ENCODE measurements at regions not wholly inside any gene's neighbourhood (a gene's known extent, or its start where the extent isn't known, plus 50 kb on each side); places are given as distances from the start of the nearest gene placed in this dataset.

- peaks cover 6% of the 10 kb centered on the region for H3K9me3 ChIP-seq (ENCODE audit: insufficient read depth, low read length)
- no peak for TF ChIP-seq EZH2phosphoT487 (IDR thresholded peaks at IDR 0.05; ENCODE audit: low read depth)
- peak; percentile 68 for TF ChIP-seq CTCF (IDR thresholded peaks at IDR 0.05; ENCODE audit: low read depth, low read length)
- no peak overlapping the region for H3K9ac ChIP-seq (ENCODE audit: low read length)
- H3K27ac ChIP-seq (ENCODE audit: low read length): no peak overlapping the region
- no peak overlapping the region for H3K4me3 ChIP-seq (ENCODE audit: low read length)
- H3K4me2 ChIP-seq (ENCODE audit: low read length): no peak overlapping the region
- H2AFZ ChIP-seq (ENCODE audit: low read depth, low read length): no peak overlapping the region
- H4K20me1 ChIP-seq (ENCODE audit: insufficient read depth, low read length): no peaks in the 10 kb centered on the region
- H3K36me3 ChIP-seq (replicated peaks; ENCODE audit: low read depth, low read length): peaks cover 6% of the 10 kb centered on the region
- H3K79me2 ChIP-seq (ENCODE audit: low read length): no peaks in the 10 kb centered on the region
- H3K27me3 ChIP-seq (ENCODE audit: low read depth, low read length): no peaks in the 10 kb centered on the region
- peaks cover 11% of the 10 kb centered on the region for H3K4me1 ChIP-seq (ENCODE audit: low read length)
Measured at GRCh38 chr7:118352867-118353453, 128.5 kb downstream of the ANKRD7 start.

DNA sequence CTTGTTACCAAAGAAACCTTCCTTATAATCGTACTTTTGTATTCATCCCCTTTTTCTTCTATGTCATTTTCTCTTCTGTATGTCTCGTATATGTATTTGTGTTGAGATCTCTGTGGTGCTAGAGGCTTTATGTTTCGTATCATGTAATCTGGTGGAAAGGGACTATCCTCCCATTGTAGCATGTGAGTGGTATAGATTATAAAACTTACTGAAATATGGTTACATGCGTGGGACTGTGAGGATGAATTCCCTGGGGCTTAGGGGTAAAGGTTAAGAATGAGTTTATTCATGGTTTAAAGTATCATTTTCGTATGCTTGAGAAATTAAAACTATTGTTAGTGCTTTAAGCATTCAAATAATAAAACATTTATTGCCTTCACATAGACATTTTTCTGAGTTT, 141.9 kb downstream of the ANKRD7 start:
- Histone ChIP-seq H3K27ac (ENCODE audit: low read length) (no peak overlapping the region), H3K4me2 (ENCODE audit: low read length) (no peak overlapping the region), H3K27me3 (ENCODE audit: low read depth, low read length) (no peaks in the 10 kb centered on the region), H3K9ac (ENCODE audit: low read length) (no peak overlapping the region), H3K9me3 (ENCODE audit: insufficient read depth, low read length) (no peaks in the 10 kb centered on the region), H4K20me1 (ENCODE audit: insufficient read depth, low read length) (no peaks in the 10 kb centered on the region), H3K4me1 (ENCODE audit: low read length) (no peaks in the 10 kb centered on the region), H3K36me3 (replicated peaks; ENCODE audit: low read depth, low read length) (no peaks in the 10 kb centered on the region), H2AFZ (ENCODE audit: low read depth, low read length) (no peak overlapping the region), H3K79me2 (ENCODE audit: low read length) (no peaks in the 10 kb centered on the region), H3K4me3 (ENCODE audit: low read length) (no peak overlapping the region)
- TF ChIP-seq EZH2phosphoT487 (IDR thresholded peaks at IDR 0.05; ENCODE audit: low read depth) (no peak), CTCF (IDR thresholded peaks at IDR 0.05; ENCODE audit: low read depth, low read length) (no peak)

DNA sequence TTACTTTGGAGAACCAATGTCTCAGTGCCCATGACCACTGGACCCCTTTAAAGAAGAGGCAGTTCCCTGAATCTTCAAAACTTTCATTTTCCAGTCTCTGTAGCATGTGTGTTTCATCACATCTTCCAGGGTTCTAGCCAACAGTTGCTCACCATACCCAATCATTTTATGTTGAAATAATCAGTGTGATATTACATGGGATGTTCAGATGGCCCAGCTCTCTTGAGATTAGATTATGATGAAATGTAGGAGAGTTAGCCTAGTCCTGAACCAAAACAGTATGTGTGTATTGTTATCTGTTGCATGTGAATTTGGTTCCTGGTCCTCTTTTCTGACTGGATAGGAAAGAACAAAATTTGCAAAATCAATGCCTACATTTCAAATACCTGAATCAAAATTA, 144.5 kb downstream of the ANKRD7 start:
- no peaks in the 10 kb centered on the region for H3K9me3 ChIP-seq (ENCODE audit: insufficient read depth, low read length)
- H3K4me1 ChIP-seq (ENCODE audit: low read length): peaks cover 10% of the 10 kb centered on the region
- no peak overlapping the region for H3K9ac ChIP-seq (ENCODE audit: low read length)
- H2AFZ ChIP-seq (ENCODE audit: low read depth, low read length): no peak overlapping the region
- H3K79me2 ChIP-seq (ENCODE audit: low read length): no peaks in the 10 kb centered on the region
- TF ChIP-seq CTCF (IDR thresholded peaks at IDR 0.05; ENCODE audit: low read depth, low read length) (no peak), EZH2phosphoT487 (IDR thresholded peaks at IDR 0.05; ENCODE audit: low read depth) (no peak)
- no peak overlapping the region for H3K27ac ChIP-seq (ENCODE audit: low read length)
- no peak overlapping the region for H3K4me3 ChIP-seq (ENCODE audit: low read length)
- no peak overlapping the region for H3K4me2 ChIP-seq (ENCODE audit: low read length)
- H3K27me3 ChIP-seq (ENCODE audit: low read depth, low read length): no peaks in the 10 kb centered on the region
- no peaks in the 10 kb centered on the region for H3K36me3 ChIP-seq (replicated peaks; ENCODE audit: low read depth, low read length)
- H4K20me1 ChIP-seq (ENCODE audit: insufficient read depth, low read length): no peaks in the 10 kb centered on the region

DNA sequence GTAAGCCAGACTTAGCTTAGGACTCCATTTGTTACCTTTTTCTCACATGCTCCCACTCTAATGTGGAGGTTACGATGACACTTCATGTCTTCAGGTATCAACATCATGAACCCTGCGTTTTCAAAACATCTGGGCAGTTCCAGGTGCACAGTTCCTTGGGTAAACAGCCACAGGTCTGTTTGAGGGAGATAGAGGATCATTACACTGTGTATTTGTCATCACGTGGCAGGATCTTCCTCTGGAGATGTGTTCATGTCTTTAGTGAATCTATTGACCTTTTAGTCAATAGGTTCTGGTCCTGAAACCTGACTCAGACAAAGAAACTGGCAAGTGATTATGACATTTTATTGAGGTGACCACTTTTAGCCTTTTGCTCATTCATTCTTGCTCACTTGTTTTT, 145.5 kb downstream of the ANKRD7 start:
- Histone ChIP-seq H3K36me3 (replicated peaks; ENCODE audit: low read depth, low read length) (no peaks in the 10 kb centered on the region), H3K9ac (ENCODE audit: low read length) (no peak overlapping the region), H3K27me3 (ENCODE audit: low read depth, low read length) (no peaks in the 10 kb centered on the region), H2AFZ (ENCODE audit: low read depth, low read length) (no peak overlapping the region), H3K4me2 (ENCODE audit: low read length) (no peak overlapping the region), H4K20me1 (ENCODE audit: insufficient read depth, low read length) (no peaks in the 10 kb centered on the region), H3K9me3 (ENCODE audit: insufficient read depth, low read length) (no peaks in the 10 kb centered on the region), H3K79me2 (ENCODE audit: low read length) (no peaks in the 10 kb centered on the region), H3K27ac (ENCODE audit: low read length) (no peak overlapping the region), H3K4me1 (ENCODE audit: low read length) (peaks cover 10% of the 10 kb centered on the region), H3K4me3 (ENCODE audit: low read length) (no peak overlapping the region)
- TF ChIP-seq EZH2phosphoT487 (IDR thresholded peaks at IDR 0.05; ENCODE audit: low read depth) (no peak), CTCF (IDR thresholded peaks at IDR 0.05; ENCODE audit: low read depth, low read length) (no peak)

All from OCI-LY3 (cell line).